ENCODE measurements at regions not wholly inside any gene's neighbourhood (a gene's known extent, or its start where the extent isn't known, plus 50 kb on each side); places are given as distances from the start of the nearest gene placed in this dataset.

GRCh38 chr5:20656262-20656661, 668.3 kb upstream of the CDH18 start:
- Histone ChIP-seq H3K4me3 (no peak overlapping the region), H3K9me3 (peaks cover 0 to 3% (median 0%) of the 10 kb centered on the region in 4 donors), H3K4me1 (no peaks in the 10 kb centered on the region), H3K27me3 (no peaks in the 10 kb centered on the region), H3K36me3 (no peaks in the 10 kb centered on the region), H3K27ac (no peak overlapping the region)
- intact Hi-C loops (cut with DNase I; ENCODE audit: low total_unique reads): no loop called here
- TF ChIP-seq POLR2AphosphoS5 (IDR thresholded peaks at IDR 0.05): no peak
- no peak for TF ChIP-seq EP300 (IDR thresholded peaks at IDR 0.05)
- TF ChIP-seq POLR2A (IDR thresholded peaks at IDR 0.05): no peak
- DNase-seq: no peak

DNA sequence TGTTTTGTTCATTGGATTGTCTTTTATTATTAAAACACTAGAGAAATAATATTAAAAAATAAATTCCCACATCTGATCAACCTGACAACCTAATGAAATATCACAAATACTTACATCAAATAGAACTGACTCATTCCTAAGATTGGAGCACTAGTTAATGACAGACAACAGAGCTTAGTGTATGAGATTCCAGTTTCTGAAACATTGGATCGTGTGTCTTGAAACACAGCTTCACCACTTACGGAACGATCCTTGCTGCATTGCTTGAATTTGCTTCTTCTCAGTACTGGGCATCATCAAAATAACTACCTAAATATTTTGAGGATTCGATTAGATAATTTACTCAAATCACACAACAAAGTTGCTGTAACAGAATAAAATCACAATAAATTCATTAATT, 667.2 kb upstream of the CDH18 start:
- Histone ChIP-seq H3K27ac (no peak overlapping the region), H3K9me3 (peaks cover 0 to 3% (median 0%) of the 10 kb centered on the region in 4 donors), H3K4me3 (no peak overlapping the region), H3K4me1 (no peaks in the 10 kb centered on the region), H3K27me3 (no peaks in the 10 kb centered on the region), H3K36me3 (no peaks in the 10 kb centered on the region)
- TF ChIP-seq EP300 (IDR thresholded peaks at IDR 0.05): no peak
- TF ChIP-seq POLR2AphosphoS5 (IDR thresholded peaks at IDR 0.05): no peak
- TF ChIP-seq POLR2A (IDR thresholded peaks at IDR 0.05): no peak
- intact Hi-C loops (cut with DNase I; ENCODE audit: low total_unique reads): no loop called here
- WGBS, 5 donors: 73 to 87% (median 82%) methylated on average over 4 of the region's 4 CpGs
- DNase-seq: no peak

DNA sequence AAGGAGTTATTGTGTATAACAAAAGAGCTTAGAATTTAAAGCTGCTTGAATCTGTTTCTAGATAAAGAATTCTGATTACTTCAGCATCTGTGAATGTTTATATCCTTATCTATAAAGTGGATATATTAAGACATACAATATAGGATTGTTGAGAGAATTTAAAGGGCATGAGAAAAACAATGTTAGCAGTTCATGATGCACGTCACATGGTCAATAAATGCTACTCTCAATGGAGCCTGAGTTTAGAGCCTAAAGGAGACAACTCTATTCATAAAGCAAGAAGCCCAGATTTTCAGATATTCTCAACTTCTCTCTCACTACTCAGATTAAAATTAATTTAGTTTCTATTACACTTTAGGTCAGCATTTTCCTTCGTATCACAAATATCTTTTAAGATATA, 666.7 kb upstream of the CDH18 start:
- Histone ChIP-seq H3K36me3 (no peaks in the 10 kb centered on the region), H3K4me3 (no peak overlapping the region), H3K4me1 (no peaks in the 10 kb centered on the region), H3K27ac (no peak overlapping the region), H3K27me3 (no peaks in the 10 kb centered on the region), H3K9me3 (peaks cover 0 to 3% (median 0%) of the 10 kb centered on the region in 4 donors)
- WGBS, 5 donors: 55 to 72% (median 60%) methylated on average over 2 of the region's 2 CpGs
- intact Hi-C loops (cut with DNase I; ENCODE audit: low total_unique reads): no loop called here
- TF ChIP-seq POLR2AphosphoS5 (IDR thresholded peaks at IDR 0.05) (no peak), POLR2A (IDR thresholded peaks at IDR 0.05) (no peak), EP300 (IDR thresholded peaks at IDR 0.05) (no peak)
- TF ChIP-seq, protein P1, sequence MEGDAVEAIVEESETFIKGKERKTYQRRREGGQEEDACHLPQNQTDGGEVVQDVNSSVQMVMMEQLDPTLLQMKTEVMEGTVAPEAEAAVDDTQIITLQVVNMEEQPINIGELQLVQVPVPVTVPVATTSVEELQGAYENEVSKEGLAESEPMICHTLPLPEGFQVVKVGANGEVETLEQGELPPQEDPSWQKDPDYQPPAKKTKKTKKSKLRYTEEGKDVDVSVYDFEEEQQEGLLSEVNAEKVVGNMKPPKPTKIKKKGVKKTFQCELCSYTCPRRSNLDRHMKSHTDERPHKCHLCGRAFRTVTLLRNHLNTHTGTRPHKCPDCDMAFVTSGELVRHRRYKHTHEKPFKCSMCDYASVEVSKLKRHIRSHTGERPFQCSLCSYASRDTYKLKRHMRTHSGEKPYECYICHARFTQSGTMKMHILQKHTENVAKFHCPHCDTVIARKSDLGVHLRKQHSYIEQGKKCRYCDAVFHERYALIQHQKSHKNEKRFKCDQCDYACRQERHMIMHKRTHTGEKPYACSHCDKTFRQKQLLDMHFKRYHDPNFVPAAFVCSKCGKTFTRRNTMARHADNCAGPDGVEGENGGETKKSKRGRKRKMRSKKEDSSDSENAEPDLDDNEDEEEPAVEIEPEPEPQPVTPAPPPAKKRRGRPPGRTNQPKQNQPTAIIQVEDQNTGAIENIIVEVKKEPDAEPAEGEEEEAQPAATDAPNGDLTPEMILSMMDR (IDR thresholded peaks at IDR 0.05): no peak
- no peak for DNase-seq

DNA sequence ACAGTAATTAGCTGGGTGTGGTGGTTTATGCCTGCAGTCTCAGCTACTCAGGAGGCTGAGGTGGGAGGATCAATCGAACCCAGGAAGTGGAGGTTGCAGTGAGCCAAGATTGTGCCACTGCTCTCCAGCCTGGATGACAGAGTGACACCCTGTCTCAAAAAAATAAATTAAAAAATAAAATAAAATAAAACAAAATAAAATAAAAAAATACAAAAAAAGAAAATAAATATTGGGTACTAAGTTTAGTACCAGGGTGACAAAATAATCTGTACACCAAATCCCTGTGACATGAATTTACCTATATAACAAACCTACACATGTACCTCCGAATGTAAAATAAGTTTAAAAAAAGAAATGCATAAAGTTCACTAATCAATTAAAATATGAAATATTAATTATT, 666.0 kb upstream of the CDH18 start:
- WGBS, 5 donors: 82 to 87% (median 86%) methylated on average over 2 of the region's 2 CpGs
- H3K9me3 ChIP-seq: peaks cover 0 to 6% (median 0%) of the 10 kb centered on the region in 4 donors
- no peaks in the 10 kb centered on the region for H3K4me1 ChIP-seq
- H3K36me3 ChIP-seq: no peaks in the 10 kb centered on the region
- TF ChIP-seq, protein P1 (IDR thresholded peaks at IDR 0.05): no peak
- TF ChIP-seq POLR2A (IDR thresholded peaks at IDR 0.05) (no peak), POLR2AphosphoS5 (IDR thresholded peaks at IDR 0.05) (no peak), EP300 (IDR thresholded peaks at IDR 0.05) (no peak)
- H3K4me3 ChIP-seq: no peak overlapping the region
- no peak overlapping the region for H3K27ac ChIP-seq
- intact Hi-C loops (cut with DNase I; ENCODE audit: low total_unique reads): no loop called here
- no peaks in the 10 kb centered on the region for H3K27me3 ChIP-seq
- no peak for DNase-seq

DNA sequence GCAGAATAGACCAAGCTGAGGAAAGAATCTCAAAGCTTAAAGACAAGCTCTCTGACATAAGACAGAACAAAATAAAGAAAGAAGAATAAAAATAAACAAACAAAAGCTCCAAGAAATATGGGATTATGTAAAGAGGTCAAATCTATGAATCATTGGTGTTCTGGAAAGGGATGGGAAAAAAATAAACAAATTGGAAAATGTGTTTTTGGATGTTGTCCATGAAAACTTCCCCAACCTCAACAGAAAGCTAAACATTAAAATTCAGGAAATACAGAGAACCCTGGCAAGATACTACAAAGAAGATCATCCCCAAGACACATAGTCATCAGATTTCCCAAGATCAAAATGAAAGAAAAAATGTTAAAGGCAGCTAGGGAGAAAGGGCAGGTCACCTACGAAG, 662.0 kb upstream of the CDH18 start:
- no peaks in the 10 kb centered on the region for H3K4me1 ChIP-seq
- TF ChIP-seq POLR2AphosphoS5 (IDR thresholded peaks at IDR 0.05) (no peak), EP300 (IDR thresholded peaks at IDR 0.05) (no peak), POLR2A (IDR thresholded peaks at IDR 0.05) (no peak)
- TF ChIP-seq, protein P1 (IDR thresholded peaks at IDR 0.05): no peak
- no peak overlapping the region for H3K27ac ChIP-seq
- no peaks in the 10 kb centered on the region for H3K36me3 ChIP-seq
- peaks cover 0 to 23% (median 0%) of the 10 kb centered on the region in 4 donors for H3K9me3 ChIP-seq
- H3K27me3 ChIP-seq: no peaks in the 10 kb centered on the region
- DNase-seq: peak in 1 of 2 donors; percentile 10
- H3K4me3 ChIP-seq: no peak overlapping the region
- intact Hi-C loops (cut with DNase I; ENCODE audit: low total_unique reads): no loop called here
- WGBS, 5 donors: 0 to 78% (median 69%) methylated on average over 1 of the region's 1 CpG

Data from stomach (tissue), 8 donors.